ENCODE measurements at regions not wholly inside any gene's neighbourhood (a gene's known extent, or its start where the extent isn't known, plus 50 kb on each side); places are given as distances from the start of the nearest gene placed in this dataset.
"Not testable (repeated sequence)": the region's sequence is repeated elsewhere in the genome, so short reads cannot be mapped to it uniquely, and the experiment has no call there.

DNA sequence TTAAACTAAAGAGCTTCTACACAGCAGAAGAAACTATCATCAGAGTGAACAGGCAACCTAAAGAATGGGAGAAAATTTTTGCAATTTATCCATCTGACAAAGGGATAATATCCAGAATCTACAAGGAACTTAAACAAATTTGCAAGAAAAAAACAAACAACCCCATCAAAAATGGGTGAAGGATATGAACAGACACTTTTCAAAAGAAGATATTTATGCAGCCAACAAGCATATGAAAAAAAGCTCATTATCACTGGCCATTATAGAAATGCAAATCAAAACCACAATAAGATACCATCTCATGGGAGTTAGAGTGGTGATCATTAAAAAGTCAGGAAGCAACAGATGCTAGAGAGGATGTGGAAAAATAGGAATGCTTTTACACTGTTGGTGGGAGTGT is 82.5 kb upstream of the GRIN3A start:
- H2AFZ ChIP-seq (ENCODE audit: low read length); H3K4me2 ChIP-seq (ENCODE audit: low read depth, low read length); H3K4me3 ChIP-seq (replicated peaks in 1 of 3; ENCODE audit: insufficient read depth in 1 of 3, low read depth in 2 of 3, low read length in 3 of 3); FAIRE-seq; H4K20me1 ChIP-seq (ENCODE audit: insufficient read depth, low read length); H3K36me3 ChIP-seq (replicated peaks in 1 of 2; ENCODE audit: control insufficient read depth in 1 of 2, insufficient read depth in 2 of 2, low read length in 2 of 2); H3K27me3 ChIP-seq (ENCODE audit: control insufficient read depth in 1 of 2, insufficient read depth in 2 of 2, low read length in 2 of 2); POLR2A ChIA-PET; ATAC-seq; H3K9me3 ChIP-seq (ENCODE audit: low read length); H3K79me2 ChIP-seq (ENCODE audit: insufficient read depth, low read length); H3K4me1 ChIP-seq (ENCODE audit: insufficient read depth, low read length); intact Hi-C loops (cut with micrococcal nuclease; ENCODE audit: unreplicated experiment); in situ Hi-C loops (cut with HindIII; ENCODE audit: extremely low pct_ligation_motif_present, low pct_unique_long_range_greater_than_20kb); BruUV-seq (replicated peaks); H3K9ac ChIP-seq (ENCODE audit: insufficient read depth, low read depth, low read length); DNase-seq (ENCODE audit: low spot score); H3K27ac ChIP-seq (ENCODE audit: extremely low read length, insufficient read depth, low read length); CTCF ChIA-PET (ENCODE audit: low intra/inter-chr PET ratio, low total read pairs): not testable (repeated sequence)

DNA sequence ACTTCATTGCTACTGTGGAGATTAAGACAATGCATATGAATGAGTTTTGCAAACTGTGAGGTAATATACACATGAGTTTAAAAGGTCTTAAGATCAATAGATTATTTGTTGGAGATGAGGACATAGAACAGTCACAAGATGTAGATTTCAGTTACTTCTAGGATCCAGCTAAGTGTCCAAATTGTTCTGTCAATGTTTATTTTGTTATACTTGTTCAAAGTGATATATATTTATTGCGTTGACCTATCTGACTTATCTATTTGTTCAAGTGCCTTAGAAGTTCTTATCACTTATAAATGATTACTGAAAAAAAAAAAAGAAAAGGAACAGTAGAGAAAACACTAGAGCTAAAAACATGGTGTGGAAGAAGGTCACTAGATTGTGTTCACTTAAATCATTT is 75.6 kb upstream of the GRIN3A start:
- Histone ChIP-seq H3K9me3 (ENCODE audit: low read length) (no peaks in the 10 kb centered on the region), H3K4me1 (ENCODE audit: insufficient read depth, low read length) (no peaks in the 10 kb centered on the region), H3K27me3 (ENCODE audit: control insufficient read depth in 1 of 2, insufficient read depth in 2 of 2, low read length in 2 of 2) (no peaks in the 10 kb centered on the region), H3K27ac (ENCODE audit: extremely low read length, insufficient read depth, low read length) (no peak overlapping the region), H3K79me2 (ENCODE audit: insufficient read depth, low read length) (no peaks in the 10 kb centered on the region), H3K9ac (ENCODE audit: insufficient read depth, low read depth, low read length) (no peak overlapping the region), H2AFZ (ENCODE audit: low read length) (no peak overlapping the region), H3K4me3 (replicated peaks in 1 of 3; ENCODE audit: insufficient read depth in 1 of 3, low read depth in 2 of 3, low read length in 3 of 3) (no peak overlapping the region), H3K36me3 (replicated peaks in 1 of 2; ENCODE audit: control insufficient read depth in 1 of 2, insufficient read depth in 2 of 2, low read length in 2 of 2) (no peaks in the 10 kb centered on the region), H3K4me2 (ENCODE audit: low read depth, low read length) (no peak overlapping the region), H4K20me1 (ENCODE audit: insufficient read depth, low read length) (no peaks in the 10 kb centered on the region)
- no peak for TF ChIP-seq ONECUT2 (CRISPR knock-in tag; IDR thresholded peaks at IDR 0.05)
- TF ChIP-seq GFI1 (CRISPR knock-in tag; IDR thresholded peaks at IDR 0.05; ENCODE audit: borderline replicate concordance), result no peak
- no peak for TF ChIP-seq HIVEP1 (CRISPR knock-in tag; IDR thresholded peaks at IDR 0.05)
- TF ChIP-seq ZFP36L1 (CRISPR knock-in tag; IDR thresholded peaks at IDR 0.05), result no peak
- TF ChIP-seq TCF12 (IDR thresholded peaks at IDR 0.05), result no peak
- no peak for TF ChIP-seq TCF12 (CRISPR knock-in tag; IDR thresholded peaks at IDR 0.05)
- TF ChIP-seq MYC (CRISPR knock-in tag; IDR thresholded peaks at IDR 0.05; ENCODE audit: borderline replicate concordance), result no peak
- TF ChIP-seq, protein P1, sequence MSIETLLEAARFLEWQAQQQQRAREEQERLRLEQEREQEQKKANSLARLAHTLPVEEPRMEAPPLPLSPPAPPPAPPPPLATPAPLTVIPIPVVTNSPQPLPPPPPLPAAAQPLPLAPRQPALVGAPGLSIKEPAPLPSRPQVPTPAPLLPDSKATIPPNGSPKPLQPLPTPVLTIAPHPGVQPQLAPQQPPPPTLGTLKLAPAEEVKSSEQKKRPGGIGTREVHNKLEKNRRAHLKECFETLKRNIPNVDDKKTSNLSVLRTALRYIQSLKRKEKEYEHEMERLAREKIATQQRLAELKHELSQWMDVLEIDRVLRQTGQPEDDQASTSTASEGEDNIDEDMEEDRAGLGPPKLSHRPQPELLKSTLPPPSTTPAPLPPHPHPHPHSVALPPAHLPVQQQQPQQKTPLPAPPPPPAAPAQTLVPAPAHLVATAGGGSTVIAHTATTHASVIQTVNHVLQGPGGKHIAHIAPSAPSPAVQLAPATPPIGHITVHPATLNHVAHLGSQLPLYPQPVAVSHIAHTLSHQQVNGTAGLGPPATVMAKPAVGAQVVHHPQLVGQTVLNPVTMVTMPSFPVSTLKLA (IDR thresholded peaks at IDR 0.05), result no peak
- TF ChIP-seq, protein P2, sequence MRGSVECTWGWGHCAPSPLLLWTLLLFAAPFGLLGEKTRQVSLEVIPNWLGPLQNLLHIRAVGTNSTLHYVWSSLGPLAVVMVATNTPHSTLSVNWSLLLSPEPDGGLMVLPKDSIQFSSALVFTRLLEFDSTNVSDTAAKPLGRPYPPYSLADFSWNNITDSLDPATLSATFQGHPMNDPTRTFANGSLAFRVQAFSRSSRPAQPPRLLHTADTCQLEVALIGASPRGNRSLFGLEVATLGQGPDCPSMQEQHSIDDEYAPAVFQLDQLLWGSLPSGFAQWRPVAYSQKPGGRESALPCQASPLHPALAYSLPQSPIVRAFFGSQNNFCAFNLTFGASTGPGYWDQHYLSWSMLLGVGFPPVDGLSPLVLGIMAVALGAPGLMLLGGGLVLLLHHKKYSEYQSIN (CRISPR knock-in tag; IDR thresholded peaks at IDR 0.05; ENCODE audit: borderline replicate concordance), result no peak
- TF ChIP-seq, protein P3, sequence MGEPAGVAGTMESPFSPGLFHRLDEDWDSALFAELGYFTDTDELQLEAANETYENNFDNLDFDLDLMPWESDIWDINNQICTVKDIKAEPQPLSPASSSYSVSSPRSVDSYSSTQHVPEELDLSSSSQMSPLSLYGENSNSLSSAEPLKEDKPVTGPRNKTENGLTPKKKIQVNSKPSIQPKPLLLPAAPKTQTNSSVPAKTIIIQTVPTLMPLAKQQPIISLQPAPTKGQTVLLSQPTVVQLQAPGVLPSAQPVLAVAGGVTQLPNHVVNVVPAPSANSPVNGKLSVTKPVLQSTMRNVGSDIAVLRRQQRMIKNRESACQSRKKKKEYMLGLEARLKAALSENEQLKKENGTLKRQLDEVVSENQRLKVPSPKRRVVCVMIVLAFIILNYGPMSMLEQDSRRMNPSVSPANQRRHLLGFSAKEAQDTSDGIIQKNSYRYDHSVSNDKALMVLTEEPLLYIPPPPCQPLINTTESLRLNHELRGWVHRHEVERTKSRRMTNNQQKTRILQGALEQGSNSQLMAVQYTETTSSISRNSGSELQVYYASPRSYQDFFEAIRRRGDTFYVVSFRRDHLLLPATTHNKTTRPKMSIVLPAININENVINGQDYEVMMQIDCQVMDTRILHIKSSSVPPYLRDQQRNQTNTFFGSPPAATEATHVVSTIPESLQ (CRISPR knock-in tag; conservative IDR thresholded peaks at IDR 0.05), result no peak
- TF ChIP-seq ZFP36 (IDR thresholded peaks at IDR 0.05; ENCODE audit: borderline replicate concordance, low read depth, low read length, partially characterized antibody), result no peak
- DNase-seq (ENCODE audit: low spot score) (no peak), FAIRE-seq (no peak), ATAC-seq (no peak)
- intact Hi-C loops (cut with micrococcal nuclease; ENCODE audit: unreplicated experiment) (no loop called here), in situ Hi-C loops (cut with HindIII; ENCODE audit: extremely low pct_ligation_motif_present, low pct_unique_long_range_greater_than_20kb) (no loop called here)
- ChIA-PET POLR2A (no interaction called here), CTCF (ENCODE audit: low intra/inter-chr PET ratio, low total read pairs) (no interaction called here)
- BruUV-seq (replicated peaks), result no TSS peak
- 0% methylated on average over 1 of the region's 1 CpG for WGBS (ENCODE audit: low lambda C conversion rate)

Data from HepG2 (cell line).